Brain microvascular endothelial cell (primary cell): ENCODE measurements at regions not wholly inside any gene's neighbourhood (a gene's known extent, or its start where the extent isn't known, plus 50 kb on each side); places are given as distances from the start of the nearest gene placed in this dataset.

Experiments
- DNase-seq: peaks from one replicate; pipeline ENCODE4 v3.0.0-alpha.2; 2020
- H3K27ac ChIP-seq: fragments of 250-450 bp; sonication (Bioruptor Pico); 2 replicates; pipeline ENCODE4 v1.5.1; 2020; ENCODE audit warnings: mild to moderate bottlenecking, moderate library complexity
- H3K27me3 ChIP-seq: fragments of 250-450 bp; sonication (Bioruptor Pico); replicated peaks from 2 replicates; pipeline ENCODE4 v1.5.1; 2020; ENCODE audit warnings: mild to moderate bottlenecking
- H3K36me3 ChIP-seq: fragments of 250-450 bp; sonication (Bioruptor Pico); replicated peaks from 2 replicates; pipeline ENCODE4 v1.5.1; 2020; ENCODE audit warnings: mild to moderate bottlenecking
- H3K4me3 ChIP-seq: 2 replicates; pipeline ENCODE4 v1.5.1; 2011; ENCODE audit warnings: low read depth, mild to moderate bottlenecking, control low read depth, low read length, moderate library complexity
- CTCF ChIP-seq: IDR thresholded peaks from 2 replicates; pipeline ENCODE4 v1.5.1; 2011; ENCODE audit warnings: low read depth, mild to moderate bottlenecking, moderate library complexity, low read length, control low read depth, inconsistent platforms; ENCODE audit errors: missing control alignments
- in situ Hi-C: cut with HindIII; loops from 2 replicates; pipeline ENCODE4 v1.10.0; 2017; ENCODE audit warnings: low sequenced_read_pairs, low pct_ligation_motif_present

GRCh38 chr1:166338105-166338504 is 171.3 kb upstream of the FAM78B start:
- in situ Hi-C loops = no loop called here
- Histone ChIP-seq H3K27me3 (no peaks in the 10 kb centered on the region), H3K36me3 (no peaks in the 10 kb centered on the region), H3K4me3 (no peak overlapping the region), H3K27ac (no peak overlapping the region)
- no peak for DNase-seq
- no peak for TF ChIP-seq CTCF

GRCh38 chr1:166340709-166341108 is 173.9 kb upstream of the FAM78B start:
- in situ Hi-C loops = no loop called here
- H3K27me3 ChIP-seq = no peaks in the 10 kb centered on the region

GRCh38 chr1:166343276-166343675 is 176.5 kb upstream of the FAM78B start:
- in situ Hi-C loops = no loop called here
- no peak for TF ChIP-seq CTCF
- Histone ChIP-seq H3K36me3 (no peaks in the 10 kb centered on the region), H3K27me3 (no peaks in the 10 kb centered on the region), H3K27ac (no peak overlapping the region), H3K4me3 (no peak overlapping the region)
- no peak for DNase-seq

More at GRCh38 chr1:166340709-166341108, 173.9 kb upstream of the FAM78B start:
- DNase-seq = no peak
- H3K27ac ChIP-seq = no peak overlapping the region
- no peak overlapping the region for H3K4me3 ChIP-seq
- H3K36me3 ChIP-seq = no peaks in the 10 kb centered on the region
- TF ChIP-seq CTCF = no peak

GRCh38 chr1:166350490-166350889 is 183.7 kb upstream of the FAM78B start:
- no peaks in the 10 kb centered on the region for H3K36me3 ChIP-seq
- in situ Hi-C loops = no loop called here
- no peak overlapping the region for H3K4me3 ChIP-seq
- TF ChIP-seq CTCF = no peak
- H3K27ac ChIP-seq = no peak overlapping the region
- no peak for DNase-seq
- H3K27me3 ChIP-seq = no peaks in the 10 kb centered on the region

- Histone ChIP-seq H3K4me3 (no peak overlapping the region), H3K27ac (no peak overlapping the region), H3K36me3 (no peaks in the 10 kb centered on the region), H3K27me3 (no peaks in the 10 kb centered on the region)
- no peak for DNase-seq
- no peak for TF ChIP-seq CTCF
- in situ Hi-C loops = no loop called here
Observed at GRCh38 chr1:166351676-166352075, 184.9 kb upstream of the FAM78B start.

- TF ChIP-seq CTCF = no peak
- Histone ChIP-seq H3K27ac (no peak overlapping the region), H3K4me3 (no peak overlapping the region), H3K36me3 (no peaks in the 10 kb centered on the region), H3K27me3 (no peaks in the 10 kb centered on the region)
- DNase-seq = no peak
- in situ Hi-C loops = no loop called here
Observed at GRCh38 chr1:166353213-166353612, 186.4 kb upstream of the FAM78B start.
